Hematopoietic multipotent progenitor cell treated with erythropoietin and hydrocortisone succinate and interleukin-3 and kit ligand, for 8 days (in vitro differentiated cells): ENCODE measurements at regions not wholly inside any gene's neighbourhood (a gene's known extent, or its start where the extent isn't known, plus 50 kb on each side); places are given as distances from the start of the nearest gene placed in this dataset.

Source experiments
- DNase-seq: peaks from one replicate; pipeline ENCODE4 v3.0.0-alpha.2; 2015

DNA sequence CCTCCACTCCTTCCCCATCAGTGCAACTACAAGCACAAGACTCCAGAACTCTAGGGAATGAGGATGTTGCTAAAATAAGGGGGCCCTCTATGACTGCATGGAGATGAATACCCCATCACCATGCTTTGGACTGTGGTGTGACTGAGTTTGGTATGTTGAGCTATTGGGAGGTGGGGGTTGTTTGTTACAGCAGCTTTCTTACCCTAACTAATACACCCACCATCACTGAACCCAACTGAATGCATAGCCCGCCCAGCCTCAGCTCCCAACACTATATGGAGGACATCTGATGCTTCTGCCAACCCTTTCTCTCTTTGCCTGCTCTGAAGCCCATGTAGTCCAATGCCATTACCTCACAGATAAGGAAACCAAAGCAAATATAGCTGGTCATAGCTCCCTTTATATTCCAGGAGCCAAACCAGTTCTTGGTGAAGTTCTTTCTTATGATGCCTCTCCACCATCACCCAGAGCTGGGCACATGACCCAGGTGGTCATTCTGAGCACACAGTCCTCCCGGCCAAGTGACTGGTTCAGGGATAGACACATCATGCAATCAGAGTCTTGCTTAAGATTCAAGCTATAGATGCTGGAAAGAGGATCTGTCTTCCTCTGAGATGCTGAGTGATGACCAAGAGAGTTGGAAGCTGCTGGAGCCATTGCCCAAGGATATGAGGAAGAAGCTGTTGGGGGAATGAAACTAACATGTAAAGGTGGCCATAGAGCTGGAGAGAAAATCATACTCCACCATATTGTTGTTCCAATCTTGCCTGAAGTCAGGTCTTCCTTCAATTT, 155.6 kb upstream of the HAAO start:
- no peak for DNase-seq

DNA sequence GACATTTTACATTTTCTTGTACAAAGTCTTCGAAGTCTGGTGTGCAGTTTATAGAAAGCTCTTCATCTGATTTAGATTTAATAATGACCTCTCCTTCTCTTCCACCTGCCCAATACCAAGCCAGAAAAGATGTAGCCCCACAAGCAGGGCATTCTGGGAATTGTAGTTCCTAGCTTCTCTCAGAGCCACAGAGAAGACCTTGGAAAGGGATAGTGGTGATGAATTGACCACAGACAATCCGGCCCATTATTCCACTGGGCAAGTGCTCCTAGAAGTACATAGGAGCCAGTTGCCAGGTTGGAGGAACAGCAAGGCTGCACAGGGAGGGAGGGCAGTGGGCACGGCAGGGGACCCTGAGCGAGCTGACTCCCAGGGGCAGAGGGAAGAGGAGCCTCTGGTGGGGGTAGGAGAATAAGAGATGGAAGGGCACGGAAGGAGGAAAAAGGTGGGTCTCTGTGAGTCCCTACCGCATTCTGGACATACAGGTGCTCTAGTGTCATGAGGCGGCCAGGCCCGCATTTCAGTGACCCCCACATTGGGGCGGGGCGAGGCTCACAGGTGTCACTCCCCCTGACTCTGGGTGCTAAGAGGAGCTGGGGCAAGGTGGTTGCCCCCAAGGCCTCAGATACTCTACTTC, 152.5 kb upstream of the HAAO start:
- DNase-seq, result peak; percentile 71

DNA sequence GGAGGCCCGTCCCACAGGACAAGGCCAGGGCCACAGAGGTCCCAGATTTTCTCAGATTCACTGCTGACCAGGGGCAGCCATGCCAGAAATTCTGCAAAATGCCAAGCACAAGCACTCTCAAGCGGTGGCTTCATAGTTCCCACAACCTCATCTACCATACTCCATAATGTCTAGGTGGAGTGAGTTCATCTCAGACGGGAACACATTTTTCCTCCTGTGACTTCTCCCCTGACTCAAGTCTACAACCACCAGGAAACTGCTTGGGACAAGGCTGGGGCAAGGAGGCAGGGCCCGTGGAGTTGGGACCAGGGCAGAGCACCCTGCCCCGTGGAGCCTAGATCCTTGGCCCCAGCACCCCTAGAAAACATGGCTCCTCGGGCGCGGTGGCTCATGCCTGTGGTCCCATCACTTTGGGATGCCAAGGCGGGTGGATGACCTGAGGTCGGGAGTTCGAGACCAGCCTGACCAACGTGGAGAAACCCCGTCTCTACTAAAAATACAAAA, 150.7 kb upstream of the HAAO start:
- no peak for DNase-seq

DNA sequence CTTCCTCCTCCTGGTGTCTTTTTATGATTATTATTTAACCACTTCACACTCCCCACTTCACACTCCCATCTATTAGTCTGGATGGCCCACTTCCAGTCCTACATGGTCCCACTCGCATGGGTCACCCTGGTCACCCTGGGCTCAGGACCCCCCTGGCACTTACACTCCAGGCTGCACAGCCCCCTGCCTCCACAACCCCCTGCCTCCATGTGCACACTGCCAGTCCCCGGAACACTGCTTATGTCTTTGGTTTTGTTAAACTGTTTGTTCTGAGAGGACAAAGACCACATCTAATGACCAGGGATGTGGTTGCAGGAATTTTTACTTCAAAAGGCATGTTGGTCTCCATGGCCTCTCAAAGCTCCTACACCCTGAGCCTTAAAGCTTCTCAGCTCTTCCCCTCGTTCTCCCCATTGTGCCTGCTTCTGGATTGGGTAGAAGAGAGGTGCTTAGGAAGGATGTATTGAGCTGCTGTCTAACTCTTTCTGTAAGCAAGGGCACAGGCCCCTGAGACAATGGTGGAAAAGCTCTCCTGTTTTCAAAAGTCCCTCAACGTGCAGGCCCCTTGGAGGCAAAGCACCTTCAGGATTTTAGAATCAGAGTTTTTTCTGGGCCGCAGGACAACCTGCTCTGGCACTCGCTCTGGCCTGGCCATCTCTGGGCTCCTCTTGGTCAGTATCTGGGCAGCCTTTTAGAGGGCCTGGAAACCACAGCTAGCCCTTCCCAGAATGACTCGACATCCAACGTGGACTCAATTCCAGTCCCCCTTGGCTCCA, 150.0 kb upstream of the HAAO start:
- DNase-seq, result no peak

DNA sequence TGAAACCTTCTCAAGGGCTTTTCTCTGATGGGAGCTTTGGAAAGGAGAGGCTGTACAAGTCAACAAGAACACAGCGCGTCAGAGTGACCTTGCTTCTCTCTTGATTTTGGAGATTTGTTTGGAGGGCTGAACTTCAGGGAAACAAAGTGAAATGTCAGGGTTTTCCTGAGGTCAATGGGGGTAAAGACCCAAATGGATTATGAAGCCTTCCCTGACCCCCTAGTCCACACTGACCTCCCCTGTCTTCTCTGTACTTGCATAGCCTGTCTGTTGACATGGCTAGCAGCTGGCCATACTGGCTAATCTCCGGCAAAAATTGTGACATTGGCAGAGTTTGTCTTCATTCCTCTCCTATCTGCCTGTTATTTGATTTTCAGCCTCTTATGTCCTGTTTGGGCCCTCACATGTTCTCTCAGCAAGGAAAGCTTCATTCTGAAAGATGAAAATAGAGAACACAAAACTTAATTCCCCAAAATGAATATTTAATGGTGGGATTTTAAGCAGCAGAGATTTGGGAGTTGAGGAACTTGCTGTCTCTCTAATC, 149.3 kb upstream of the HAAO start:
- no peak for DNase-seq

DNA sequence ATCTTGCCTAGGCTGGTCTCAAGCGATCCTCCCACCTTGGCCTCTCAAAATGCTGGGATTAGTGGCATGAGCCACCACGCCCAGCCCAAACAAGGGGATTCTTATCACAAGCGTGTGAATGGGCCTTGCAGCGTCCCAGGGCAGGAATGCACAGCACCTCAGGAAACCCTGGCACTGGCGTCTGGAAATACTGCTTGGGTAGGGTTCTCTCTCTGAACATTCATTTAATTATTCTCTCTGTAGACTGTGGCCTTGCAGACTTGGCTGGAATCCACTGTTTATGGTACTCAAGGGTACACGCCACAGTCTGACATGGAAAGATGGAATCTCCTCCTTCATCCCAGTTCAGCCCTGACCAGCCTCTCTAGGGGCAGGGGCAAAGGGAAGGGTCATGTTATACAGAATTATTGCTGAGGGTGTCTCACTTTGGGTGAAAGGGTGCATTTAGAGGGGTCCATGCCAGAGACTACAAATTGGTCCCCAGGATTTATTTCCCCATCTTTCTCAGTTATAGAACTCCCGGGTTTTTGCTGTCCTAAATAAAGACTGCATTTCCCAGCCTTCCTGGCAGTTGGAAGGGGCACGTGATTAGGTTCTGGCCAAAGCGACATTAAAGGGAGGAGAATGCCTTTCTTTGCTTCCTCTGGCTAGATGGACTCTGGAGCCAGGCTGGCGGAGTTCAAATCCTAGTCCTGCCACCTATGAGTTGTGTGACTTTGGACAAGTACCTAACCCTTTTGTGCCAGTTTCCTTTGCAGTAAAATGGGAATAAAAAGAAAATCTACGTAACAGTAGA, 147.2 kb upstream of the HAAO start:
- DNase-seq, result no peak

DNA sequence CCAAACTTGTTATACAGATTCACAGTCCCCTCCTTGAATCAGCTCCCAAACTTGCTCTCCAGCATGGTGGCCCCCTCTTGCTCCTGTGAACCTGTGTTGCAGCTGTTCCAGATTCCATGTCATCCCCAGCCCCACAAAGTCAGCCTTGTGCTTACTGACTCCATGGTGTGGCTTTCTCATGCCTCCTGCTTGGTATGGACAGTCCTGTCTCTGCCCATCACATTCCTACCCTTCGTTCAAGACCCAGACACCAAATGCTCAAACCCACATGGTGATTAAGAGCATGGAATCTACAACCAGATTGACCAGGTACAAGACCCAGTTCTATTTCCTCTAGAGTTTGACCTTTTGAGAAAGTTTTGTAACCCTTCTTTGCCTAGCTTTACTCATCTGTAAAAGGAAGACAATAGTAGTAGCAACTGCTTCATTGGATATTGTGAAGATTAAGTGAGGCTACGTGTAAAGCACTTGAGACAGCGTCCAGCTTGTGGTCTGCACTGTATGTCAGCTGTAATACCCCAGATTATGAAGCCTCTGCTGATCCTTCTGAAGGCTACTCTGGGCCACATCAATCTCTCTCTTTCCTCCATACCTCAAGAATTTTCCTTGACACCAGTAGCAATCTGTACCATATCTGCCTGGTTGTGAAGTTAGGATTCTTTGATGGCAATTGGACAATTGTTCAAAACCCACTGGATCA, 146.4 kb upstream of the HAAO start:
- DNase-seq, result no peak

DNA sequence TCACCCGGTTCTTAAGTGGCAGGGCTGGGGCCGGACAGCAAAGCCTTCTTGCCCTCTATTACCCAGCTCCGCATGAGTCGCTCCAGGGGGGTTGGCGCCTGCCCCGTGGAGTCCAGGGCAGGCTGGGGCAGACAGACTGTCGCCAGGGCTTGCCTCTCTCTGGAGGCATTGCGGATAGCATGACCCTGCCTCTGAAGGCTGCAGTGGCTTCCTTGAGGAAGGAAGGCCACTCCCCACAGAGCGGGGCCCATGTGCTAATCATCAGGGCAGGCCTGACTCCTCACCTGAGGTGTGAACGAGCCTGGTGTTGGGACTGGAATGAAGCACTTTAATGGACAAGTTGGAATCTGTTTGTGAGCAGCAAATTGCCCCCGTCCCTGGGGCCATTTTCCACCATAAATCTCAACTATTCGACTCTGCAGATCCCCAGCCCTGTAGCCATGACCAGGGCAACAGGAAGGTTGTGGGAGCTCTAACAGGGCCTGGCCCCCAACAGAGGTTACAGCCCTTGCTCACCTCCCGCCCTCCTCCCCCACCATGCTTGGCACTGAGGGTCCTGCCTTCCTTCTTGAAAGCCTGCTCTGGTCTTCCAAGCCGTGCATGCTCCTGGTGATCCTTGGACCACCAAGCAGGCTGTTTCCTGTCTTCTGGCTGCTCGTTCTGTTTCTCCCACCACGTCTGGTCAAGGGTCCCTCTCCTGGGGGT, 144.9 kb upstream of the HAAO start:
- DNase-seq, result no peak

DNA sequence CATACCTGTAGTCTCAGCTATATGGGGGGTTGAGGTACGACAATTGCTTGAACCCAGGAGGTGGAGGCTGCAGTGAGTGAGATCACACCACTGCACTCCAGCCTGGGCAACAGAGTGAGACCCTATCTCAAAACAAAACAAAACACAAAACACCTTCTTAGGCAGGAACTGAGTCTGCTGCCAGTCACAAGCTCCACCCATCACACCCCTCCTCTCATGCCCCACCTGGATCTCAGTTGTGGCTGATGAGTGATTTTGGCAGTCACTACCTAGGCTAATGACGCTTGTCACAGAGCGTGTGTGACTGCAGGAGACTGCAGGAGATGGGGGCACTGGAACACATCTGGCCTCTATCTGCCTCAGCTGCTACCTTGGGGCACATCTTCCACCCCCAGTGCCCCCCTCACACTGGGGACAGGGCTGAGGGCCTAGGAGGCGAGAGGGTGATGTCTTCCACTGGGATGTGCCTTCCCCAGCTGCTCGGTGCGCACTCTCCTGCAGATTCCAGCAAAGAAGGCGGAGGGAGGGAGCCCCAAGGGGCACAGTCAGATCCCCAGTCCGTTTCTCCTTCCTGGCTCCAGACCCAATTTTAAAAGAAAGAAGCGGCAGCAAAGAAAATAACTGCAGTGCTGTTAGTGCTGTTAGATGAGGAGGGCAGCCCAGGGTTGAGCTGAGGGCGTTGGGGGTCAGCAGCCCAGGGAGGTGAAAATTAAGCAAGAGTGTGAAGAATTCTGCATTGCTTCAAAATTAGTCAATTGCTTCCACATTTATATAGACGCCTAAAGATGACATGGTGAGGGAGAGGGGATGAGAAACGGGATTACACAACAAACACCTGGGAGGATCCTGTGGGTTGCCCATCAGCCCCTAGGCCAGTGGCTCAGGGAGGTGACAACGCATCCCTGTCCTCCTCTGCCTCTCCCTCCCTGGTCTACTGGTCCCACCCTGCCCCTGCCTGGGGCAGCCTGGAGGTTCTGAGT, 143.6 kb upstream of the HAAO start:
- DNase-seq, result peak; percentile 77

DNA sequence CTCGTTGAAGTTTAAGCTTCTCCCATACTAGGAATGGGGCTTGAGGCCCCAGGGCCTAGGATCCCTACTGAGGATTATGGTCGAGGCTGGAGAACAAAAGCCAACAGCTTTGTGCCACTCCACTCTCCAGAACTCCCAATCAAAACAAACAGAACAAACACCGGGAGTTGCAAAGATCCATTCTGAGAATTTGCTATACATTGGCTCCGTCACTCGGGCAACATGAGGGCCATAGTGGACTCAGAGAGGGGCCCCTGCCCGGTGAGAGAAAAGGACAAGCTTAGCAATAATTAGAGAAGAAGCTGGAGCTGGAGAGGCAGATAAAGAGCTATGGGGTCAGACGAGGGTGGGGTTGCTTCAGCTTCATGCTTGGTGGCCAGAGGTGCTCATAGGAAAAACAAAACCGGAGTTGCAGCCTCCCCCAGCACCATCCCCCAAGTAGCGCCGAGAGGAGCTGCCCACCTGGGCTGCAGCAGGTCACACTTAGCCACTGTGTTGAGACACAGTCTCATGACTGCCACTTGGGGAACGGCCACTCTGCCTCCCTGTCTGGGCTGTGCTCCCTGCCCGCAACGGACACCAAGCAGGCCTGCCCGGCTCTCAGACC, 142.3 kb upstream of the HAAO start:
- DNase-seq, result peak; percentile 82

DNA sequence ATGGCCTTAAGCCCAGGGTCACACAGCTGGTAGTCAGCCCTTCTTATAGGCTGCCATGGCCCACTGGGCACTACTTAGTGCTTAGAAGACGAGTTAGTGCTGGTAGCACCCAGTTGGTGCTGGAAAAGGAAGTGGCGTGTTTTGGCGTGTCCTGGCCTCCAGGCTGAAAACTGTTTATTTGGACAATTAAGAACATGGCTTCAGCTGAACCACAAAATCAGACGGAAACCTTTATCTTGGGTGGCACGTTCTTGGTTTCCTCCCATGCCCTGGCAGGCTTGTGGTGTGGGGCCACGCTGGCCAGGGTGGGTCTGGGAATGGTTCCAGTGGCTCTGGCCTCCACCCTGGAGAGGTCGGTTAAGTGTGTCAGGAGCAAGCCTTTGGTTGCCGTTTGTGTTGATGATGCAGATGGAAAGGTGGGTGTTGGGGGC, 141.5 kb upstream of the HAAO start:
- peak; percentile 99 for DNase-seq

DNA sequence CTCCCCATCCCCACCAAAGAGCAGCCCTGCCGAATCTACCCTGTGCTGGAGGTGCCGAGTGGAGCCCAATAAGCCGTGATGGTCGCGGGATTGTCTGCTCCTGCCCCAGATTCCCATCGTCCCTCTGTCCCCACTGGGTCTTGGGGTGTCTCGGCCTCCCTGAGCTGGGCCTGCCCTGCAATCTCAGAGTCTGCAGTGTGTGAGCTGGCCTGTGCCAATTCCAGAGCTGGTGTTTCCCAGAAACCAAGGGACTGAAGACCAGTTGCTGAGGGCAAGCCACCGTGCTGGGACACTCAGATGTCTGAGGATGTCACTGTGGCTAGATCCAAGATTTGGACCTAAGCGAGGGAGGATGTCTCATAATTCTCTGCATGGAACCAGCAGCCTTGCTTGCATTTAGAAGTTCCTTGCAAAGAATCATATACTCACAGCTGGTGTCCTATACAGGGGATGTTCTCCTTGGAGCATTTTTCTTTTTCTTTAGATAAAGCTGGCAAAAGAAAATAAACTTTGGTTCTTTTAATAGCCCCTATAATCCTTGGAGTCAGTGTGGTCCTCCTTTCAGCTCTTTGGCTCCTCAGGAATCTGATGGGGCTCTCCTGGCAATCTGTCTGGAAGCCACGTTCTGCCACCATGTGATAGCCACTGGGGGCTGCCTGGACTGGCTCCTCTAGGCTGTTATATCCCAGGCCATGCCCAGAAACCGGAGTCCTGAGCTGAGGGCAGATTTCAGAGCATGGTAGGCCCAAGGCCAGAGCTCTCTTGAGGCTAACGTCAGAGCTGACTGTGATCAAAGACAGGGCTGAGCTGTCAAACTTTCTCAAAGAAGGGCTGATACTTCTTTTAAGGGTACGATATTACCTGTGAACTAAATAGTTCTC, 140.1 kb upstream of the HAAO start:
- peak; percentile 49 for DNase-seq

DNA sequence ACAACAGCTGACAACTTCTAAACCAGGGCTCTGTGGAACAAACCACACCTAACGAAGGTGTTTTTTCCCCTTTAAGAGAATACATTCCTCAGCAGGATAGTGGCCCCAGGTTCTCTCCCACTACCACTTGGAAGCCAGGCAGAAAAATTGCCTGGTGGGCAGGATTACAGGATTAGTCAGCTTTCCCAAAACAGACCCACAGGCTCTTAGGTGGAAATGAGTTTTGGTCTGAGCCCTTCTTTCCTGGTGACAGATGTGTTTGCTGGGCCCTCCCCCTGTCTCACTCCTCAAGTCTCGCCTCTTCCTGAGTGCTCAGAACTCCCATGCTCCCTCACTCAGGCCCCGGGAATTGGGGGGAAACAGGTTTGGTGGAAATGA, 139.4 kb upstream of the HAAO start:
- DNase-seq, result peak; percentile 72

DNA sequence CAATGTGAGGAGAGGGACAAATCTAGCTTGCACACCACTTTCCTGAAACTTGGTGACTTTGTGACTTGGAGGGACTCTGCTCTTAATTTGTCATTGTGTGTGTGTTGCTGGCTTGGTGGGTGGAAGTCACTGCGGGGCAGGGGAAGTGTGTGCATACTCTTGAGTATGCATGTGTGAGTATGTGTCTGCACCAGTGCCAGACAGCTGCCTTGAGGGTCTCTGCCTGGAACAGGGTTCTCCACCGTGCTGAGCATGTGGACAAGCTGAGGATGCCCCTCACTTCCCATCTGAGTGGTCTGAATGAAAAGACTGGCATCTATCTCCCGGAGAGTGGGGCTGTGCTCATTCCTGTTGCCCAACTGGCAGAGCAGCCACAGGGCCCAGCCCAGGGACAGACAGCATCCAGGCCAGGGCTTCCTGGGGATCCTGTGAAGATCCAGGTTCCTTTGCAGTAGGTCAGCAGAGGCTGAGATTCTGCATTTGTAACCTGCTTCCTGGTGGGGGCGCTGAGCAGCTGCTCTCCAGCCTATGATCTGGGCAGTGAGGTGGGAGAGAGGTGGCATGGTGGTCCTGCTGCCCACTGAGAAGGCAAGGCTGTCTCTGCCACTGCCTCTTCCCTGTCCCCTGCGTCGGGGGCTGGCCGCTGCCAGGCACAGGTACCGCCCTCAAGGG, 138.9 kb upstream of the HAAO start:
- DNase-seq, result peak; percentile 79

DNA sequence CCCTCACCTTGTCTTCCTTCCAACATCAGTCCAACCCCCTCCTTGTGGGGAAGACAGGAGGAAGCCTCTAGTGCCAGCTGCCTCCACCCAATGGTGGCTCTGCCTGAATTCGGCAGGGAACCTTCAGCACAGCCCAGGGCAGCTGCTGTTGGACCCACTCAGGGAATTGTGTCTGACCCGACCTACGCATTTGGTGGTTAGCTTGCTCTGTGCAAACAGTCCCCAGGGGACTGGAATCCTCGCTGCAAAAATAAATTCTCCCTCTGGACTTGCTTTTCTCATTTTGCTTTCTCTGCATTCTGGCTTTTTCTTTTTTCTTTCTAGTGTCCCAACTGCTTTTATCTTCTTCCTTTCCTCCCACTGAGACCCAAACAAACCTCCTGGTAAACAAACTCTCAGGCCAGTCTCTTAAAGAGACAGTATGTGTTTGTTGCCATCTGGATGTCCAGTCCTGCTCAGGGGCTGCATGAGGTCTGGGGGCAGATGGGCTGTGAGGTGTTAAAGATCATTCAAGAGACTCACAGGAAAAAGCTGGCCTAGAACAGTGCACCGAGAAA, 137.7 kb upstream of the HAAO start:
- peak; percentile 66 for DNase-seq

DNA sequence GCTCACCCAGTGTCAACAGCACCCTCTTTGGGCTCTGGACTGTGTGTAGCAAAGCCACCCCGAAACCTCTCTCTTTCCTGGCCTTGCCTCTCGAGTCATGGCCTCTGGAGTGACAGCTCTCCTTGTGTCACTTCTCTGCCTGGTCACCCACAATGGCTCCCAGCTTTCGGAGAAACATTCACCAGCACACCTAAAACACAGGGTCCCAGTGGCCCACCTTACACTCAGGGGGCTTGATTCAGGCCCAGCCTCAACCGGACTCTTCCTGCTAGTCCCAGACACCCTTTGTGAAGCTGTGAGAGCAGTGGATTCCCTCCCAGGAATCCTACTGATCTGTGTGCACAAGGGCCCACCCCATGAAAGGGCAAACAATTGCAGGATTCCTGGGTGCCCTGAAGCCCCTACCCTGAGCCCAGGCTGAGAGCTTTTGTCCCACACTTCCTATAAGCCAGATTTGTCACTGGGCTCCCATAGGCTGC, 137.2 kb upstream of the HAAO start:
- peak; percentile 60 for DNase-seq
